Sigmoid colon (tissue), 6 donors: ENCODE measurements at regions not wholly inside any gene's neighbourhood (a gene's known extent, or its start where the extent isn't known, plus 50 kb on each side); places are given as distances from the start of the nearest gene placed in this dataset.
"Not testable (repeated sequence)": the region's sequence is repeated elsewhere in the genome, so short reads cannot be mapped to it uniquely, and the experiment has no call there.

Source experiments
- DNase-seq: peaks from one replicate; pipeline ENCODE4 v3.0.0-alpha.2; 2019
- H3K27ac ChIP-seq, 4 donors: fragments of 200-600 bp; sonication (generic); one replicate each; pipeline ENCODE4 v1.5.1; 2016 to 2019; ENCODE audit warnings: mild to moderate bottlenecking in 1 of 4
- H3K27me3 ChIP-seq, 3 donors: fragments of 200-600 bp; sonication (generic); one replicate each; pipeline ENCODE4 v1.5.1; 2019; ENCODE audit warnings: mild to moderate bottlenecking in 1 of 3
- H3K36me3 ChIP-seq, 4 donors: fragments of 200-600 bp; sonication (generic); one replicate each; pipeline ENCODE4 v1.5.1; 2016 to 2019
- H3K4me1 ChIP-seq, 4 donors: fragments of 200-600 bp; sonication (generic); one replicate each; pipeline ENCODE4 v1.5.1; 2017 to 2019
- H3K4me3 ChIP-seq, 4 donors: fragments of 200-600 bp; sonication (generic); one replicate each; pipeline ENCODE4 v1.5.1; 2017 to 2019; ENCODE audit warnings: mild to moderate bottlenecking in 2 of 4, moderate library complexity in 1 of 4
- H3K9me3 ChIP-seq, 4 donors: fragments of 200-600 bp in 3 of 4; sonication (generic) in 3 of 4; one replicate each; pipeline versions ENCODE4 v1.5.1 to v1.6.1; 2013 to 2019
- CTCF ChIP-seq, 4 experiments: fragments of 450-650 bp in 3 of 4; fragments of 200-600 bp in 1 of 4; IDR thresholded peaks; one replicate each; pipeline ENCODE4 v1.5.1; 2016 to 2019; ENCODE audit warnings: antibody characterized with exemption in 4 of 4, mild to moderate bottlenecking in 3 of 4, moderate library complexity in 2 of 4
- EP300 ChIP-seq, 4 donors: sonication (generic); formaldehyde crosslinking; IDR thresholded peaks; one replicate each; pipeline ENCODE4 v1.6.1; 2017; ENCODE audit warnings: antibody characterized with exemption in 4 of 4
- POLR2A ChIP-seq, 2 donors: fragments of 450-650 bp; IDR thresholded peaks; one replicate each; pipeline ENCODE4 v1.6.1; 2016; ENCODE audit warnings: antibody characterized with exemption in 2 of 2, mild to moderate bottlenecking in 2 of 2, moderate library complexity in 2 of 2
- POLR2AphosphoS5 ChIP-seq, 4 donors: sonication (generic); formaldehyde crosslinking; IDR thresholded peaks; one replicate each; pipeline ENCODE4 v1.6.1; 2017; ENCODE audit warnings: antibody characterized with exemption in 4 of 4
- WGBS, 2 donors: extraction: QIAGEN DNeasy Blood & Tissue Kit; methylation state at CpG; one replicate each; pipeline ENCODE4 v1.1.7; 2013; 5-methylcytosine and 5-hydroxymethylcytosine counted together
- intact Hi-C: fragments of 100-400 bp; cut with DNase I; formaldehyde crosslinking; loops from one replicate; pipeline ENCODE4 v1.15.1; 2023
- donor health status: healthy with polysubstance abuse.
- donor health status: healthy.

- no peaks in the 10 kb centered on the region for H3K9me3 ChIP-seq
- no peak overlapping the region for H3K4me3 ChIP-seq
- no peaks in the 10 kb centered on the region for H3K27me3 ChIP-seq
- TF ChIP-seq CTCF (IDR thresholded peaks at IDR 0.05) (no peak), POLR2AphosphoS5 (IDR thresholded peaks at IDR 0.05) (no peak), POLR2A (IDR thresholded peaks at IDR 0.05) (no peak), EP300 (IDR thresholded peaks at IDR 0.05) (no peak)
- no peak for DNase-seq
- no peaks in the 10 kb centered on the region for H3K4me1 ChIP-seq
- intact Hi-C loops = loop anchor here (5.0 kb wide), 3 partner anchors 45 to 250 kb away; no protein-coding TSS in a partner anchor
- H3K36me3 ChIP-seq = no peaks in the 10 kb centered on the region
- 89 to 90% methylated on average over 3 of the region's 3 CpGs for WGBS, 2 donors
- no peak overlapping the region for H3K27ac ChIP-seq
Measured at GRCh38 chr7:32802305-32802910, 89.2 kb downstream of the KBTBD2 start.

- intact Hi-C loops, H3K9me3 ChIP-seq, H3K4me3 ChIP-seq, DNase-seq, H3K4me1 ChIP-seq, H3K27ac ChIP-seq, H3K36me3 ChIP-seq, H3K27me3 ChIP-seq: not testable (repeated sequence)
- 53 to 78% methylated on average over 1 of the region's 5 CpGs for WGBS, 2 donors
Measured at GRCh38 chr7:32793053-32793452, 98.5 kb downstream of the KBTBD2 start.

GRCh38 chr7:32790766-32791430, 100.7 kb downstream of the KBTBD2 start:
- DNase-seq, H3K4me1 ChIP-seq, H3K4me3 ChIP-seq, intact Hi-C loops, H3K36me3 ChIP-seq, H3K27ac ChIP-seq, H3K27me3 ChIP-seq, H3K9me3 ChIP-seq: not testable (repeated sequence)
- 83 to 85% methylated on average over 7 of the region's 7 CpGs for WGBS, 2 donors

- WGBS, 2 donors = 93% methylated on average over 8 of the region's 8 CpGs
- H3K27ac ChIP-seq, H3K9me3 ChIP-seq, intact Hi-C loops, H3K4me1 ChIP-seq, H3K27me3 ChIP-seq, DNase-seq, H3K4me3 ChIP-seq, H3K36me3 ChIP-seq: not testable (repeated sequence)
Measured at GRCh38 chr7:32789266-32789665, 102.3 kb downstream of the KBTBD2 start.

- H3K27ac ChIP-seq, H3K4me3 ChIP-seq, H3K27me3 ChIP-seq, H3K9me3 ChIP-seq, H3K36me3 ChIP-seq, DNase-seq, intact Hi-C loops, H3K4me1 ChIP-seq: not testable (repeated sequence)
- WGBS, 2 donors = 94 to 97% methylated on average over 2 of the region's 2 CpGs
Measured at GRCh38 chr7:32788174-32788573, 103.4 kb downstream of the KBTBD2 start.

- H3K9me3 ChIP-seq, H3K4me1 ChIP-seq, intact Hi-C loops, H3K36me3 ChIP-seq, H3K4me3 ChIP-seq, H3K27ac ChIP-seq, DNase-seq, H3K27me3 ChIP-seq: not testable (repeated sequence)
- WGBS, 2 donors = 68 to 77% methylated on average over 5 of the region's 5 CpGs
Measured at GRCh38 chr7:32785365-32785944, 106.1 kb downstream of the KBTBD2 start.

GRCh38 chr7:32779895-32780294, 111.7 kb downstream of the KBTBD2 start:
- 96% methylated on average over 1 of the region's 1 CpG; no CpG with 5 or more reads in 1 of the 2 donors for WGBS, 2 donors
- DNase-seq, H3K36me3 ChIP-seq, H3K9me3 ChIP-seq, H3K27me3 ChIP-seq, intact Hi-C loops, H3K4me3 ChIP-seq, H3K27ac ChIP-seq, H3K4me1 ChIP-seq: not testable (repeated sequence)

- no peaks in the 10 kb centered on the region for H3K9me3 ChIP-seq
- H3K36me3 ChIP-seq = no peaks in the 10 kb centered on the region
- H3K27me3 ChIP-seq = no peaks in the 10 kb centered on the region
- H3K27ac ChIP-seq = no peak overlapping the region
- intact Hi-C loops = no loop called here
- DNase-seq = no peak
- WGBS, 2 donors = 44 to 68% methylated on average over 1 of the region's 1 CpG
- TF ChIP-seq EP300 (IDR thresholded peaks at IDR 0.05) = no peak
- no peak for TF ChIP-seq POLR2A (IDR thresholded peaks at IDR 0.05)
- TF ChIP-seq POLR2AphosphoS5 (IDR thresholded peaks at IDR 0.05) = no peak
- TF ChIP-seq CTCF (IDR thresholded peaks at IDR 0.05) = no peak
- H3K4me3 ChIP-seq = no peak overlapping the region
- no peaks in the 10 kb centered on the region for H3K4me1 ChIP-seq
Measured at GRCh38 chr7:32779167-32779566, 112.4 kb downstream of the KBTBD2 start.

GRCh38 chr7:32777041-32777666, 114.4 kb downstream of the KBTBD2 start:
- DNase-seq, H3K4me3 ChIP-seq, H3K27me3 ChIP-seq, intact Hi-C loops, H3K9me3 ChIP-seq, H3K36me3 ChIP-seq, H3K4me1 ChIP-seq, H3K27ac ChIP-seq: not testable (repeated sequence)
- WGBS, 2 donors = 92 to 94% methylated on average over 4 of the region's 4 CpGs

GRCh38 chr7:32776318-32776717, 115.2 kb downstream of the KBTBD2 start:
- 81 to 94% methylated on average over 3 of the region's 3 CpGs for WGBS, 2 donors
- H3K36me3 ChIP-seq, intact Hi-C loops, H3K27ac ChIP-seq, H3K4me1 ChIP-seq, H3K27me3 ChIP-seq, H3K9me3 ChIP-seq, H3K4me3 ChIP-seq, DNase-seq: not testable (repeated sequence)
